K562 (cell line): ENCODE measurements at regions not wholly inside any gene's neighbourhood (a gene's known extent, or its start where the extent isn't known, plus 50 kb on each side); places are given as distances from the start of the nearest gene placed in this dataset.

Source experiments
- HDAC2 ChIP-seq: fragments of 450-650 bp; IDR thresholded peaks from 2 replicates; pipeline ENCODE4 v1.6.1; 2016; ENCODE audit warnings: mild to moderate bottlenecking
- LEF1 ChIP-seq: fragments of 450-650 bp; IDR thresholded peaks from 2 replicates; pipeline ENCODE4 v1.6.1; 2016; ENCODE audit warnings: mild to moderate bottlenecking
- MTA3 ChIP-seq: fragments of 450-650 bp; formaldehyde crosslinking; IDR thresholded peaks from 2 replicates; pipeline ENCODE4 v1.6.1; 2017; ENCODE audit warnings: mild to moderate bottlenecking, borderline replicate concordance
- NELFE ChIP-seq: IDR thresholded peaks from 2 replicates; pipeline ENCODE4 v1.6.1; 2011; ENCODE audit warnings: mild to moderate bottlenecking; ENCODE audit not compliant: insufficient read depth, insufficient read length
- NFYB ChIP-seq: IDR thresholded peaks from 2 replicates; pipeline ENCODE4 v1.6.1; 2011; ENCODE audit warnings: mild to moderate bottlenecking, moderate library complexity; ENCODE audit not compliant: insufficient read length; ENCODE audit errors: extremely low read depth
- RNF2 ChIP-seq: sonication (generic); IDR thresholded peaks from 2 replicates; pipeline ENCODE4 v1.6.1; 2016
- SRF ChIP-seq, 2 experiments: fragments of 250-450, 450-650 bp in 1 of 2; sonication (Bioruptor Pico) in 1 of 2; sonication (generic) in 1 of 2; formaldehyde crosslinking; IDR thresholded peaks; 2 replicates each; pipeline versions ENCODE4 v1.5.0 to v1.5.1; 2020 to 2022; ENCODE audit warnings: mild to moderate bottlenecking in 1 of 2, missing genetic modification reagents in 1 of 2
- STAG1 ChIP-seq: sonication (generic); formaldehyde crosslinking; IDR thresholded peaks from 2 replicates; pipeline ENCODE4 v1.5.0; 2020; ENCODE audit warnings: missing genetic modification reagents, borderline replicate concordance
- ZBTB12 ChIP-seq: fragments of 250-450 bp; sonication (Bioruptor Pico); IDR thresholded peaks from 2 replicates; pipeline ENCODE4 v1.4.0; 2020
- ZBTB5 ChIP-seq: fragments of 450-650 bp; IDR thresholded peaks from 2 replicates; pipeline ENCODE4 v1.6.1; 2017; ENCODE audit warnings: antibody characterized with exemption
- TF ChIP-seq, protein P1 (sequence below), 2 experiments: fragments of 450-650 bp in 1 of 2; sonication (generic) in 1 of 2; formaldehyde crosslinking in 1 of 2; IDR thresholded peaks; 2 replicates each; pipeline versions ENCODE4 v1.7.1 to v1.9.0; 2016 to 2022; ENCODE audit warnings: inconsistent platforms in 1 of 2, mild to moderate bottlenecking in 1 of 2, missing genetic modification reagents in 1 of 2
- TF ChIP-seq, protein P2 (sequence below), 2 experiments: fragments of 450-650 bp; IDR thresholded peaks; 2 replicates each; pipeline ENCODE4 v1.6.1; 2016

DNA sequence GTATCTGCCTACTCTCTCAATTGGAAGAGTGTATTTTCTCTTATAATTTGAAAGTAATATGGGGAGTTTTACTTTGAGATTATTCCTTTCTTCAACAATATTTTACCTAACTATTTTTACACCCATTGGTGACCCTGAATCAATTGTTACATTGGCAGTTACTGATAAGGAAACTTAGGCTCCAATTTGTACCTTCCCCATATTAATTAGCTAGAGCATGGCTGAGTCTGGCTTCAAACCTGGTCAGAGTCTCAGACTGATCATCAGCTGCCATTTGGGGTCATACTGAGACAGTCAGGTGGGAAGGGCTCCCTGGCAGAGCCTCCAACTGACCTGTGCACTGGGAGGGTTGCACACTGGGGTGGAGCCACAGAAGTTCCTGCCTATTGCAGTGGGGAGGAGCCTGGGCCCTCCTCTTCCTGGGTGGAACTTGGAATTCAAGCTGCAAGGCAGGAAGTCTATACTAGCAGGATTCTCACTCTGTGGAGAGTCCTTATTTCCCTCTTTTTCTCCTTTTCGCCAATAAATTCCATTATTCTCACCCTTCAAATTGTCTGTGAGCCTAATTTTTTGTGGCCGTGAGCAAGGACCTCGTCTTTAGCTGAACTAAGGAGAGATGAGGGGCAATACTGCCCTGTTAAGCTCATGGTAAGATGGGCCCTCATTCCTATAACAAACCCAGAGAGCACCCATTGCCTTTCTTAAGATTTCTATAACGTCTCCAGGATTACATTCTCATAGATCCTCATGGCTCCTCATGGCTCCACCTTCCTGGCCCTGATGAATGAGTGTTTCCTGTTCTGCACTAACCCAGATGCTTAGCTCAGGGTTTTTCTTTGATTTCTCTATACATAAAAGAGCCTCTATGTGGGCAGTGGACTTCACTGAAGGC lies 285.1 kb downstream of the ADGB start (continued):
- TF ChIP-seq ZBTB5 (no peak), HDAC2 (peak; percentile 47; the same call in 1 of the 2 replicates), SRF (CRISPR knock-in tag; IDR thresholded peaks at IDR 0.05) (peak in 1 of 2 experiments; percentile 83; a peak in 2 of 4 replicates), ZBTB12 (no peak), STAG1 (no peak), LEF1 (0 out of 2 replicates have a peak, but pooled peaks have one; percentile 18), RNF2 (no peak), NELFE (no peak), MTA3 (peak; percentile 85), NFYB (no peak)
- TF ChIP-seq, protein P1, sequence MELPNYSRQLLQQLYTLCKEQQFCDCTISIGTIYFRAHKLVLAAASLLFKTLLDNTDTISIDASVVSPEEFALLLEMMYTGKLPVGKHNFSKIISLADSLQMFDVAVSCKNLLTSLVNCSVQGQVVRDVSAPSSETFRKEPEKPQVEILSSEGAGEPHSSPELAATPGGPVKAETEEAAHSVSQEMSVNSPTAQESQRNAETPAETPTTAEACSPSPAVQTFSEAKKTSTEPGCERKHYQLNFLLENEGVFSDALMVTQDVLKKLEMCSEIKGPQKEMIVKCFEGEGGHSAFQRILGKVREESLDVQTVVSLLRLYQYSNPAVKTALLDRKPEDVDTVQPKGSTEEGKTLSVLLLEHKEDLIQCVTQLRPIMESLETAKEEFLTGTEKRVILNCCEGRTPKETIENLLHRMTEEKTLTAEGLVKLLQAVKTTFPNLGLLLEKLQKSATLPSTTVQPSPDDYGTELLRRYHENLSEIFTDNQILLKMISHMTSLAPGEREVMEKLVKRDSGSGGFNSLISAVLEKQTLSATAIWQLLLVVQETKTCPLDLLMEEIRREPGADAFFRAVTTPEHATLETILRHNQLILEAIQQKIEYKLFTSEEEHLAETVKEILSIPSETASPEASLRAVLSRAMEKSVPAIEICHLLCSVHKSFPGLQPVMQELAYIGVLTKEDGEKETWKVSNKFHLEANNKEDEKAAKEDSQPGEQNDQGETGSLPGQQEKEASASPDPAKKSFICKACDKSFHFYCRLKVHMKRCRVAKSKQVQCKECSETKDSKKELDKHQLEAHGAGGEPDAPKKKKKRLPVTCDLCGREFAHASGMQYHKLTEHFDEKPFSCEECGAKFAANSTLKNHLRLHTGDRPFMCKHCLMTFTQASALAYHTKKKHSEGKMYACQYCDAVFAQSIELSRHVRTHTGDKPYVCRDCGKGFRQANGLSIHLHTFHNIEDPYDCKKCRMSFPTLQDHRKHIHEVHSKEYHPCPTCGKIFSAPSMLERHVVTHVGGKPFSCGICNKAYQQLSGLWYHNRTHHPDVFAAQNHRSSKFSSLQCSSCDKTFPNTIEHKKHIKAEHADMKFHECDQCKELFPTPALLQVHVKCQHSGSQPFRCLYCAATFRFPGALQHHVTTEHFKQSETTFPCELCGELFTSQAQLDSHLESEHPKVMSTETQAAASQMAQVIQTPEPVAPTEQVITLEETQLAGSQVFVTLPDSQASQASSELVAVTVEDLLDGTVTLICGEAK (IDR thresholded peaks at IDR 0.05) = peak; percentile 76
- TF ChIP-seq, protein P1 (CRISPR knock-in tag; IDR thresholded peaks at IDR 0.05) = no peak
- TF ChIP-seq, protein P2, sequence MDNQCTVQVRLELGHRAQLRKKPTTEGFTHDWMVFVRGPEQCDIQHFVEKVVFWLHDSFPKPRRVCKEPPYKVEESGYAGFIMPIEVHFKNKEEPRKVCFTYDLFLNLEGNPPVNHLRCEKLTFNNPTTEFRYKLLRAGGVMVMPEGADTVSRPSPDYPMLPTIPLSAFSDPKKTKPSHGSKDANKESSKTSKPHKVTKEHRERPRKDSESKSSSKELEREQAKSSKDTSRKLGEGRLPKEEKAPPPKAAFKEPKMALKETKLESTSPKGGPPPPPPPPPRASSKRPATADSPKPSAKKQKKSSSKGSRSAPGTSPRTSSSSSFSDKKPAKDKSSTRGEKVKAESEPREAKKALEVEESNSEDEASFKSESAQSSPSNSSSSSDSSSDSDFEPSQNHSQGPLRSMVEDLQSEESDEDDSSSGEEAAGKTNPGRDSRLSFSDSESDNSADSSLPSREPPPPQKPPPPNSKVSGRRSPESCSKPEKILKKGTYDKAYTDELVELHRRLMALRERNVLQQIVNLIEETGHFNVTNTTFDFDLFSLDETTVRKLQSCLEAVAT (IDR thresholded peaks at IDR 0.05) = peak; percentile 95
